ENCODE measurements at regions not wholly inside any gene's neighbourhood (a gene's known extent, or its start where the extent isn't known, plus 50 kb on each side); places are given as distances from the start of the nearest gene placed in this dataset.

DNA sequence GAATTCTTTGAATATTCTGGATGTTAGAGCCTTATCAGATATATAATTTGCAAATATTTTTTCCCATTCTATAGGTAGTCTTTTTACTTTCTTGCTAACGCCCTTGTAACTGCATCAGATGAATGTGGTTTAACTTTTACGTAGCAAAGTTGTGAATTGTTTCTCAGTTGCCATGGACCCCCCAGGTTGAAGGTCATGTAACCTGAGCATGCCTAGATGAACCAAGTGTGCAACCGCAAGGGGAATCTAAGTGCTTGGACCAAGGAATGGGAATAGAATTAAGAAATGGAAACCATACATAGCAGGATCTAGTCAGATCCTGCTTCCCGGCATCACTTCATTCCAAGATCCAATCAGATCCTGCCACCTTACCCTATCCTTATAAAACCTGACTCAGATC is 65.1 kb upstream of the TNP1 start:
- DNase-seq (ENCODE audit: extremely low spot score): no peak
- TF ChIP-seq, protein P1, sequence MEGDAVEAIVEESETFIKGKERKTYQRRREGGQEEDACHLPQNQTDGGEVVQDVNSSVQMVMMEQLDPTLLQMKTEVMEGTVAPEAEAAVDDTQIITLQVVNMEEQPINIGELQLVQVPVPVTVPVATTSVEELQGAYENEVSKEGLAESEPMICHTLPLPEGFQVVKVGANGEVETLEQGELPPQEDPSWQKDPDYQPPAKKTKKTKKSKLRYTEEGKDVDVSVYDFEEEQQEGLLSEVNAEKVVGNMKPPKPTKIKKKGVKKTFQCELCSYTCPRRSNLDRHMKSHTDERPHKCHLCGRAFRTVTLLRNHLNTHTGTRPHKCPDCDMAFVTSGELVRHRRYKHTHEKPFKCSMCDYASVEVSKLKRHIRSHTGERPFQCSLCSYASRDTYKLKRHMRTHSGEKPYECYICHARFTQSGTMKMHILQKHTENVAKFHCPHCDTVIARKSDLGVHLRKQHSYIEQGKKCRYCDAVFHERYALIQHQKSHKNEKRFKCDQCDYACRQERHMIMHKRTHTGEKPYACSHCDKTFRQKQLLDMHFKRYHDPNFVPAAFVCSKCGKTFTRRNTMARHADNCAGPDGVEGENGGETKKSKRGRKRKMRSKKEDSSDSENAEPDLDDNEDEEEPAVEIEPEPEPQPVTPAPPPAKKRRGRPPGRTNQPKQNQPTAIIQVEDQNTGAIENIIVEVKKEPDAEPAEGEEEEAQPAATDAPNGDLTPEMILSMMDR (IDR thresholded peaks at IDR 0.05; ENCODE audit: control extremely low read depth, extremely low read depth, low read depth, missing control alignments): no peak
- ChIA-PET POLR2A (no interaction called here), CTCF (no interaction called here)

DNA sequence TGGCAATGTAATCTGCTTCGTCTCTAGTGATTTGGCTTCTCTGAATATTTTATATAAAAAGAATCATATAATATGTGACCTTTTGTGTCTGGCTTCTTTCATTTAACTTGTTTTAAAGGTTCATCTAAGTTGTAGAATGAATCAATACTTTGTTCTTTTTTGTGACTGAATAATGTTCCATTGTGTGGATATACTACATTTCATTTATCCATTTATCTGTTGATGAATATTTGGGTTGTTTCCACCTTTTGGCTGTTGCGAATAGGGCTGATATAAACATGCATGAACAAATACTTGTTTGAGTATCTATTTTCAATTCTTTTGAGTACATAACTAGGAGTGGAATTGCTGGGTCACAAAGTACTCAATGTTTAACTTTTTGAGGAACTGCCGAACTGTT is 63.8 kb upstream of the TNP1 start:
- ChIA-PET POLR2A (no interaction called here), CTCF (no interaction called here)
- TF ChIP-seq, protein P1 (IDR thresholded peaks at IDR 0.05; ENCODE audit: control extremely low read depth, extremely low read depth, low read depth, missing control alignments): no peak
- no peak for DNase-seq (ENCODE audit: extremely low spot score)

DNA sequence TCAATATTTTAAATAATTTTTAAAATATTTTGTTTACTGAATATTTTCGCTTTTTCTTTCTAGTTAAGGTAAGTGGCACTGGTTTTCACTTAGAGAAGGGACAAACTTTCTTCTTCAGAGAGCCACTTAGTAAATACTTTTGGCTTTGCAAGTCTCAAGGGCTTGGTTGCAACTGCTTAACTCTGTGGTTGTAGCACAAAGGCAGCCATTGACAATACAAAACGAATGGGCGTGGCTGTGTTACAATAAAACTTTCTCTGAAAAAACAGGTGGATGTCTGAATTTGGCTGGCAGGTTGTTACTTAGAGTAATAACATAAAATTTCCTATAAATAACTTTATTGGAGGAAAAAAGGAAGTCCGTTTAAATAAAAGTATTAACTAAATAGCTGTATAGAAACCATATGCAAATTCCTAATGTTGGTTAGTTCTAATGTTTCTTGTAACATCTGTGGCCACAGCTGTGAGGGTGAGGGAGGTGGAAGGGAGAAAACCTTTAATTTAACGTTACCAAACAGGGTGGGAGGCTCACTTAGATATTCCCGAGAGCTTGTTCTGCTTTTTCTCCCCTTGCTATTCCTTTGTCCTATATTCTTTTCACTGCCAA is 62.4 kb upstream of the TNP1 start:
- TF ChIP-seq, protein P1 (IDR thresholded peaks at IDR 0.05; ENCODE audit: control extremely low read depth, extremely low read depth, low read depth, missing control alignments): no peak
- no peak for DNase-seq (ENCODE audit: extremely low spot score)
- ChIA-PET CTCF (interaction anchor here (1.0 kb wide), 1 partner anchor 244 kb away, joined by 4 read pairs; no protein-coding TSS in a partner anchor), POLR2A (no interaction called here)

DNA sequence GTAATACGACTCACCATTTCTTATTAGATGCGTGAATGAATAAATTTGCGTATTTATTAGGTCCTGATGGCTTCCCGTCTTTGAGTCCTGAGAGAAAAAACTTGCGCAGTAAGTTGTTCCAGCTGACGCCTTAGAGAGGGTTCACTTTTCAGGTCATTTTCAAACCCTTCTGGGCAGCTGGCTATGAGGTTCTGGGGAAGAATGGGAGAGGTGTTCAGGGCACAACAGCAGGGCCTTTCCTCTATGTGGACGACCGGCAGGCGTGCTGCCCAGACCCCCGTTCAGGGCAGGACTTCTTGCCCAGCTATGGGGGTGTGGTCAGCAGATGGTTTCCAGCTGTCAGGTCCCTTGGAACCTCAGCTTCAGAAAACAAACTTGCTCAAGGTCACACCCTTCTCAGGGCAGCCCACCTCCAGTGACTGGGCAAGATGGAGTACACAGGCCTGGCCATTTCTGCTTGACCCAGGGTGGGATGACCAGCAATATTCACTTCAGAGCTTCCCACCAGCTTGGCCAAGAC is 61.1 kb upstream of the TNP1 start:
- POLR2A ChIA-PET: no interaction called here
- CTCF ChIA-PET: no interaction called here
- no peak for DNase-seq (ENCODE audit: extremely low spot score)
- TF ChIP-seq, protein P1 (IDR thresholded peaks at IDR 0.05; ENCODE audit: control extremely low read depth, extremely low read depth, low read depth, missing control alignments): no peak

DNA sequence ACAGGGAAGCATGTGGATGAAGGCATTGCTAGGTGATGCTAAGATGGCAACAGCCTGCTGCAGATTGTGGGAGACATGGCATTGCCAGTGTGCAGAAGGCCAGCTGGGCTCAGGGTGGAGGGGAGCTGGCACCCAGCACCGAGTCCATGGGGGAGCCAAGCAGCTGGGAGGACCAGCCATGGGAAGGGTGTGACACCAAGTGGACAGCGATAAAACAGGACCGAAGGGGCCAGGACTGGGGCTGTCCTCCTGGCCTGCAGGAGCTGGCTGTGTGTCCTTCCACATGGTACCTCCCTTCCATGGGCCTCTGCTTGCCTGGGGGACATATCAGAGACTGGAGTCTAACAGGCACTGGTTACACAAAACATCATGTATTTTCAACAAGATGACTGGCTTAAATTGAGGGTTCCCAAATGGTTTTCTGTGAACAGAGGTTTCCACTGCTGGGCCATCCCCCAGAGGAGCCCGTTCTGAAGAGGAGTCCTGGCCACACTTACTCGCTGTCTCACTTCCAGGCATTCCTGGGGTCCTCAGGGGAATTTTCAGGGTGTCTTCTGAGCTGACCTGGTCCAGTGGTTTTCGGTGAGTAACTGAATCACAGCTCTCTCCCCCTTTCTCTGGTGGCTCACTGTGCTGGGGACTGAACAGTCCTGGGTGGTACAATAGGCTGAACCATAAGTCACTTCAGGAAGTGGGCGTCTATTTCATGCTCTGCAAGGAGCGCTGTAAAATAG is 60.4 kb upstream of the TNP1 start:
- POLR2A ChIA-PET: no interaction called here
- no peak for DNase-seq (ENCODE audit: extremely low spot score)
- TF ChIP-seq, protein P1 (IDR thresholded peaks at IDR 0.05; ENCODE audit: control extremely low read depth, extremely low read depth, low read depth, missing control alignments): no peak
- CTCF ChIA-PET: no interaction called here

DNA sequence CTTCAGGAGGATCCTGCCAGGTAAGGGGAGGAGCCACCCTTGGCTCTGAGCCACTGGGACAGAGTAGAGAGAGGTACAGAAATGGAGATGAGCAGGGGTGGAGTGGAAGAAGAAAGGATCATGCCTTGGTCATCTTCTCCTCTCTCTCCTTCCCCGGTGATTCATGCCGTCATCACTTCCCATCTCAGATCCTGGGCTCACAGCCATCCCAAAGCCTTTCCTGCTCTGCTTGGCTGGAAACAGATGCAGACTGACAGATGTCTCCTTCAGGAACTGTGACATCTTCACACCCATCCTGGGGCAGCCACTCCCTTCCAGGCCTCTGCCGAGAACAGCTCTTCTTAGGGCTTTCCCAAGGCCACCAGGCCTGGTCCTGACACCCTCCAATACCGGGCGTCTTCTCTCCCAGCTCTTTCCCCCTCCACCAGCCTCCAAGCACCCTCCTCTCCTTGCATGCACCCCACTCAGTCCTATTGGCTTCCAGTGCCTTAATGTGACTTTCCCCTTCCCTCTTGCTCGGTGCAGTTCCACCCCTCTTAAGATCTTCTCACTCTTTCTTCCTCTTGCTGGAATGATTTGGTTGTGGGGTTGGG is 58.3 kb upstream of the TNP1 start:
- ChIA-PET POLR2A (no interaction called here), CTCF (no interaction called here)
- no peak for DNase-seq (ENCODE audit: extremely low spot score)
- TF ChIP-seq, protein P1 (IDR thresholded peaks at IDR 0.05; ENCODE audit: control extremely low read depth, extremely low read depth, low read depth, missing control alignments): no peak

Measured in GM10248 (cell line).